HG02678 (cell line): ENCODE measurements at regions not wholly inside any gene's neighbourhood (a gene's known extent, or its start where the extent isn't known, plus 50 kb on each side); places are given as distances from the start of the nearest gene placed in this dataset.

Source experiments
- ATAC-seq: cut with Tn5 transposase; IDR thresholded peaks from one replicate; pipeline ENCODE4 v1.9.1; 2021; ENCODE audit warnings: mild to moderate bottlenecking, moderate library complexity; ENCODE audit not compliant: unreplicated experiment

GRCh38 chr13:63042686-63043085 is 1627.0 kb upstream of the PCDH20 start:
- no peak for ATAC-seq

GRCh38 chr13:63041640-63042414 is 1626.2 kb upstream of the PCDH20 start:
- ATAC-seq, result no peak

- no peak for ATAC-seq
Measured at GRCh38 chr13:63026285-63026797, 1610.7 kb upstream of the PCDH20 start.

- ATAC-seq, result no peak
Measured at GRCh38 chr13:63025741-63026140, 1610.1 kb upstream of the PCDH20 start.

GRCh38 chr13:63024458-63024857 is 1608.8 kb upstream of the PCDH20 start:
- ATAC-seq, result no peak

- no peak for ATAC-seq
Measured at GRCh38 chr13:63011996-63012395, 1596.3 kb upstream of the PCDH20 start.

- ATAC-seq, result no peak
Measured at GRCh38 chr13:63010072-63010658, 1594.5 kb upstream of the PCDH20 start.

- ATAC-seq, result no peak
Measured at GRCh38 chr13:63005625-63006024, 1590.0 kb upstream of the PCDH20 start.

- no peak for ATAC-seq
Measured at GRCh38 chr13:62997696-62998095, 1582.0 kb upstream of the PCDH20 start.

GRCh38 chr13:62997038-62997599 is 1581.5 kb upstream of the PCDH20 start:
- no peak for ATAC-seq

GRCh38 chr13:62973804-62974203 is 1558.2 kb upstream of the PCDH20 start:
- ATAC-seq, result no peak

GRCh38 chr13:62964522-62964921 is 1548.9 kb upstream of the PCDH20 start:
- ATAC-seq, result no peak

GRCh38 chr13:62960723-62961122 is 1545.1 kb upstream of the PCDH20 start:
- no peak for ATAC-seq

- ATAC-seq, result no peak
Measured at GRCh38 chr13:62933809-62934208, 1518.2 kb upstream of the PCDH20 start.

GRCh38 chr13:62932256-62932883 is 1516.7 kb upstream of the PCDH20 start:
- ATAC-seq, result no peak

- ATAC-seq, result no peak
Measured at GRCh38 chr13:62931853-62932252, 1516.2 kb upstream of the PCDH20 start.

GRCh38 chr13:62924395-62924794 is 1508.7 kb upstream of the PCDH20 start:
- ATAC-seq, result no peak

GRCh38 chr13:62920159-62920558 is 1504.5 kb upstream of the PCDH20 start:
- no peak for ATAC-seq

- no peak for ATAC-seq
Measured at GRCh38 chr13:62919491-62919890, 1503.8 kb upstream of the PCDH20 start.

GRCh38 chr13:62910541-62911060 is 1495.0 kb upstream of the PCDH20 start:
- no peak for ATAC-seq

- ATAC-seq, result no peak
Measured at GRCh38 chr13:62908321-62908720, 1492.7 kb upstream of the PCDH20 start.
